Stimulated activated naive B cell treated with anti-CD40 and anti-IgM and Interleukin-4, amounts not matched to agents 10 μg/mL and 1 μg/mL and 100 μg/mL, for 72 hours (primary cell): ENCODE measurements at regions not wholly inside any gene's neighbourhood (a gene's known extent, or its start where the extent isn't known, plus 50 kb on each side); places are given as distances from the start of the nearest gene placed in this dataset.
A peak's percentile ranks its signal among the peaks of the same experiment; 100 is the strongest.
"Not testable (repeated sequence)": the region's sequence is repeated elsewhere in the genome, so short reads cannot be mapped to it uniquely, and the experiment has no call there.

Experiments used
- ATAC-seq, 2 donors: fragments of 150-1000 bp; cut with Tn5 transposase; replicated peaks; 2 replicates each; pipeline ENCODE4 v1.10.0; 2021; ENCODE audit warnings: moderate library complexity in 1 of 2
- DNase-seq: peaks from one replicate; pipeline ENCODE4 v3.0.0; 2021
- H3K27ac Mint-ChIP-seq: one replicate; pipeline ENCODE4 v1.8.0; 2022; ENCODE audit warnings: mild to moderate bottlenecking, mixed read lengths
- H3K27me3 Mint-ChIP-seq, 2 donors: one replicate each; pipeline ENCODE4 v1.8.0; 2022; ENCODE audit warnings: mixed read lengths in 2 of 2
- H3K36me3 Mint-ChIP-seq, 2 donors: one replicate each; pipeline ENCODE4 v1.8.0; 2022; ENCODE audit warnings: mixed read lengths in 2 of 2, mild to moderate bottlenecking in 1 of 2
- H3K4me1 Mint-ChIP-seq, 2 donors: one replicate each; pipeline ENCODE4 v1.8.0; 2022; ENCODE audit warnings: mixed read lengths in 2 of 2, mild to moderate bottlenecking in 1 of 2
- H3K4me3 Mint-ChIP-seq, 2 donors: one replicate each; pipeline ENCODE4 v1.8.0; 2022; ENCODE audit warnings: mild to moderate bottlenecking in 2 of 2, mixed read lengths in 2 of 2, moderate library complexity in 1 of 2
- H3K9me3 Mint-ChIP-seq, 2 donors: one replicate each; pipeline ENCODE4 v1.8.0; 2022; ENCODE audit warnings: mixed read lengths in 2 of 2, mild to moderate bottlenecking in 1 of 2

DNA sequence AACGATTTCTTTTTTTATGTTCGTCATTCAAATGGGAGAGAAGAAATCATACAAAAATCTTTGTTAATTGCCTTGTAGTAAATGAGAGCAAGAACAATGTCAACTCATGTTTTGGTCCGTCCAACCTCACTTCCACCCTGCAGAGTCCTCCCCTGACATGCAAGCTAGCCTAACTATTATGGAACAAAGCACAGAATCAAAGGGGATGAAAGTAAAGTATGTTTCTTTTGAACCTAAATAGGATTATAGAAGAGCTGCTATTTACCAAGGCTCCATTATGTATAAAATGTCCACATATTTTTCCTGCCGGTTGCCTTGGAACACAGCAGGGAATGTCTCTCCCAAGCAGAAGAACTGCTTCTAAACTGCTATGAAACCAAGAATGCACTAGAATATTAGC, 161.1 kb downstream of the MRPS30 start:
- Mint-ChIP-seq H3K9me3 (peaks cover 2 to 8% of the 10 kb centered on the region in 2 donors), H3K4me3 (no peak overlapping the region), H3K27me3 (no peaks in the 10 kb centered on the region), H3K27ac (no peak overlapping the region), H3K36me3 (no peaks in the 10 kb centered on the region), H3K4me1 (no peaks in the 10 kb centered on the region)
- DNase-seq (no peak), ATAC-seq (no peak)

DNA sequence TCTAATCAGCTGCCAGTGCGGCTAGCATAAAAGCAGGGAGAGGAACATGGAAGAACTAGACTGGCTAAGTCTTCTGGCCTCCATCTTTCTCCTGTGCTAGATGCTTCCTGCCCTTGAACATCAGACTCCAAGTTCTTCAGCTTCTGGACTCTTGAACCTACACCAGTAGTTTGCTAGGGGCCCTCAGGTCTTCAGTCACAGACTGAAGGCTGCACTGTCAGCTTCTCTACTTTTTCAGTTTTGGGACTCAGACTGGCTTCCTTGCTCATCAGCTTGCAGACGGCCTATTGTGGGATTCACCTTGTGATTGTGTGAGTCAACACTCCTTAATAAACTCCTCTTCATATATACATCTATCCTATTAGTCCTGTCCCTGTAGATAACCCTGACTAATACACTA, 162.2 kb downstream of the MRPS30 start:
- not testable (repeated sequence) for H3K27ac Mint-ChIP-seq, DNase-seq, H3K36me3 Mint-ChIP-seq, H3K9me3 Mint-ChIP-seq, H3K27me3 Mint-ChIP-seq, H3K4me3 Mint-ChIP-seq, H3K4me1 Mint-ChIP-seq, ATAC-seq

DNA sequence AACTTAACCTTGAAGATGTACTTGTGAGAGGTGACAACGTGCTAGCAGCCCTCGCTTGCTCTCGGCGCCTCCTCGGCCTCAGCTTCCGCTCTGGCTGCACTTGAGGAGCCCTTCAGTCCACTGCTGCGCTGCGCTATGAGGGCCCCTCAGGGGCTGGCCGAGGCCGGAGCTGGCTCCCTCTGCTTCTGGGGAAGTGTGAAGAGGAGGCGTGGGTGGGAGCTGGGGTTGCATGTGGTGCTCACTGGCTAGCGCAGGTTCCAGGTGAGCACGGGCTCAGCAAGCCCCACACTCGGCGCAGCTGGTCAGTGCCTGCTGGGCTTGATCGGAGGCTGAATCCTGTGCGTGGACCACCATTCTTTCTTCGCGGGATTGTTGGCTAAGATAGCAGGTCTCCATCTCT, 166.1 kb downstream of the MRPS30 start:
- ATAC-seq (no peak), DNase-seq (no peak)
- H3K4me3 Mint-ChIP-seq: no peak overlapping the region
- no peaks in the 10 kb centered on the region for H3K4me1 Mint-ChIP-seq
- H3K9me3 Mint-ChIP-seq: peaks cover 4 to 9% of the 10 kb centered on the region in 2 donors
- no peaks in the 10 kb centered on the region for H3K27me3 Mint-ChIP-seq
- H3K27ac Mint-ChIP-seq: no peak overlapping the region
- no peaks in the 10 kb centered on the region for H3K36me3 Mint-ChIP-seq

DNA sequence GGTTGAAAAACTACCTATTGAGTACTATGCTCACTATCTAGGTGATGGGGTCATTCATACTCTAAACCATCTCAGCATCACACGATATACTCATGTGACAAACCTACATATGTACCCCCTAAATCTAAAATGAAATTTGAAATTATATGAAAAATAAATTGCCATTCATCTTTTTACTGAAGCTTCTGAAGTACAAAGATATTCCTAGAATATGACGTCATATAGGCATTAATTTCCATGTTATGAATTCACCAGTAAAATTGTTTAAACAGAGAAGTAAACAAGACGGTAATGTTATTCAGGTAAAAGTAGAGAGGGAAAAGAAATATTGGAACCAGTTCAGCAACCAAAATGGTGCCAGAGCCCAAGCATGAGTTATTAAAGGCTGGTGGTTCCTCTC, 173.0 kb downstream of the MRPS30 start:
- no peak overlapping the region for H3K27ac Mint-ChIP-seq
- DNase-seq (no peak), ATAC-seq (no peak)
- H3K4me1 Mint-ChIP-seq: no peaks in the 10 kb centered on the region
- no peak overlapping the region for H3K4me3 Mint-ChIP-seq
- H3K27me3 Mint-ChIP-seq: no peaks in the 10 kb centered on the region
- H3K9me3 Mint-ChIP-seq: peaks cover 31 to 39% of the 10 kb centered on the region in 2 donors
- no peaks in the 10 kb centered on the region for H3K36me3 Mint-ChIP-seq

DNA sequence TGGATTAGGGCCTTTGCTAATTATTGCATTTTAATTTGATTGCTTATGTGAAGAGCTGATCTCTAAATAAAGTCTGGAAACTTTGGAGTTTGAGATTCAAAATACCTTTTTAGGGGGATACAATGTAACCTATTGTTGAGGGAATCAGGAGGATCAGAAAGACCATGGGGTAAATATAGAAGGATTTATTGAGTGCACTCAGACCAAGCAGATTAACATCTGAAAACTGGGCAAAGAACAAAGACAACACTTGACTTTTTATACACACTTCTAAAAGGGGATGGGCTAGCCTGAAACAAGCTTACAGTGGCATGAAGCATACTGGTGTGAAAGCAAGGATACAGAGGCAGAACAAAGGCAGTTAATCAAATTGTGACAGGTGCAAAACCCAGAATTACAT, 174.3 kb downstream of the MRPS30 start:
- H3K9me3 Mint-ChIP-seq: peaks cover 31 to 39% of the 10 kb centered on the region in 2 donors
- no peak overlapping the region for H3K4me3 Mint-ChIP-seq
- H3K27ac Mint-ChIP-seq: no peak overlapping the region
- H3K27me3 Mint-ChIP-seq: no peaks in the 10 kb centered on the region
- no peaks in the 10 kb centered on the region for H3K36me3 Mint-ChIP-seq
- no peaks in the 10 kb centered on the region for H3K4me1 Mint-ChIP-seq
- ATAC-seq (no peak), DNase-seq (no peak)

DNA sequence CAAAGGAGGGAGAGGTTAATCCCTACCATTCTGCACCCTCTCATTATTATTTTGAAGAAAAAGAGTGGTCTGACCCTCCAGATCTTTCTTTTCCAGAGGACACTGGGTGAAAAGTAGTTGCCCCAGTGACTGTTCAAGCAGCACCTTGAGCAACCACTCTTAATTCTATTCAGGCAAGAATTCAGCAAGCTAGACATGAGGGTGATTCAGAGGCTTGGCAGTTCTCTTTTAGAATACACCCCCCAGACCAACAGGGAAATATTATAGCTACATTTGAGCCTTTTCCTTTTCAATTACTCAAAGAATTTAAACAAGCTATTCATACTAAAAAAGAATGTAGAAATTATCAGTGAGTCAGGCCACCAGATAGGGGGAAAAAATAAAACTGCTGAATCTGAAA, 178.3 kb downstream of the MRPS30 start:
- ATAC-seq (no peak), DNase-seq (no peak)
- no peak overlapping the region for H3K4me3 Mint-ChIP-seq
- no peak overlapping the region for H3K27ac Mint-ChIP-seq
- no peaks in the 10 kb centered on the region for H3K36me3 Mint-ChIP-seq
- peaks cover 27 to 31% of the 10 kb centered on the region in 2 donors for H3K9me3 Mint-ChIP-seq
- no peaks in the 10 kb centered on the region for H3K4me1 Mint-ChIP-seq
- no peaks in the 10 kb centered on the region for H3K27me3 Mint-ChIP-seq

DNA sequence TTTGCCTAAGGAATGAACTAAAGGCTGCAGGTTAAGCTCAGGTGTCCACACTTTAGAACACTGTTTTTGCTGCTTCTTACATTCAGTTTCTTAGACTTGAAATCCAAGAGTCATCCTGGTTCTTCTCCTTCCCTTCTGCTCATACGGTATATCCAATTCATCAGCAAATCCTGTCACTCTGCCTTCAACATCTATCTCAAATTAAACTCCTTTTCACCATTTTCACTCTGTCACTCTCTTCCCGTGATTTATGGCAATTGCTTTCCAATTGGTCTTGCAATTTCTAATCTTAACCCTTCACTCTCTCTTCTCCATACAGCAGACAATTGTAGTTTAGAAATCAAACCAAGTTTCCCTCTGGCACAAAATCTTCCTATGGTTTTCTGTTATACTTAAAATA, 182.9 kb downstream of the MRPS30 start:
- H3K9me3 Mint-ChIP-seq: peaks cover 7 to 10% of the 10 kb centered on the region in 2 donors
- no peaks in the 10 kb centered on the region for H3K27me3 Mint-ChIP-seq
- DNase-seq (no peak), ATAC-seq (no peak)
- no peak overlapping the region for H3K27ac Mint-ChIP-seq
- H3K36me3 Mint-ChIP-seq: no peaks in the 10 kb centered on the region
- no peaks in the 10 kb centered on the region for H3K4me1 Mint-ChIP-seq
- no peak overlapping the region for H3K4me3 Mint-ChIP-seq

DNA sequence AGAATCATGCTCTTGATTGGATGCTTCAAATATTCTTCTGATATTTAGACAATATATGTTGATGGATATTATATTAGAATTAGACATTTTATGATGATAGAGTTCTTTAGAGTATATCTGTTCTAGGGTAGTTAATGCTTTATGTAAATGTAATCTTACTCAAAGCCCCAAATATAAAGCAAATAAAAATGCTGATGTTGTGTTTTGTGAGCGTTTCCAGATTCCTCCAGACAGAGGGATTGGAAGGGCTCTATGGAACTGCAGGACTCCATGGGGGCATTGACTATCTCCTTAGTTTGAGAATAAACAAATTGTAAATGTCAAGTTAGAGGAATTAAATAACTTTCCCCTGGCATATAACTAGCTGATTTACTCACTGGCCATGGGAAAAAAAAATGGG, 184.5 kb downstream of the MRPS30 start:
- ATAC-seq (no peak), DNase-seq (no peak)
- H3K27ac Mint-ChIP-seq: no peak overlapping the region
- H3K4me1 Mint-ChIP-seq: no peaks in the 10 kb centered on the region
- no peaks in the 10 kb centered on the region for H3K27me3 Mint-ChIP-seq
- H3K4me3 Mint-ChIP-seq: no peak overlapping the region
- peaks cover 7 to 10% of the 10 kb centered on the region in 2 donors for H3K9me3 Mint-ChIP-seq
- H3K36me3 Mint-ChIP-seq: no peaks in the 10 kb centered on the region

DNA sequence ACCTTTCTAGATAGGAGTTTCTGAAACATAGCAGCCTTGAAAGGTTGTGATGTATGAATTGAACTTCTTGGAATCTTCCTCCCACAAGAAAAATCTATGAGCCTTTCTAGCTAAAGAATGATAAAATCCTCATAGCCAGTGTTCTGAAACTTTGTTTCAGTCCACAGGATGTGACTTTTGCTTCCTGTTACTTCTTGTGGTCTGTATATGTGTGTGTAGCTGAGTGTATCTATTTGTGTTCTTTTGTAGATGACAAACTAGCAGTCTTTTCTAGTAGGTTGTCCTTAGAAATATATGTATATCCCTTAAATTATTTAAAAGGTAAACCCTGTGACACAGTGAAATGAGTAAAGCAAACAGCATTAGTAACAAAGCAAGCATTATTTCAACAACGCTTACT, 188.8 kb downstream of the MRPS30 start:
- H3K36me3 Mint-ChIP-seq: no peaks in the 10 kb centered on the region
- no peak overlapping the region for H3K4me3 Mint-ChIP-seq
- DNase-seq: no peak
- H3K27ac Mint-ChIP-seq: no peak overlapping the region
- H3K9me3 Mint-ChIP-seq: peaks cover 0 to 2% of the 10 kb centered on the region in 2 donors
- no peaks in the 10 kb centered on the region for H3K27me3 Mint-ChIP-seq
- H3K4me1 Mint-ChIP-seq: no peaks in the 10 kb centered on the region
- ATAC-seq: no peak

DNA sequence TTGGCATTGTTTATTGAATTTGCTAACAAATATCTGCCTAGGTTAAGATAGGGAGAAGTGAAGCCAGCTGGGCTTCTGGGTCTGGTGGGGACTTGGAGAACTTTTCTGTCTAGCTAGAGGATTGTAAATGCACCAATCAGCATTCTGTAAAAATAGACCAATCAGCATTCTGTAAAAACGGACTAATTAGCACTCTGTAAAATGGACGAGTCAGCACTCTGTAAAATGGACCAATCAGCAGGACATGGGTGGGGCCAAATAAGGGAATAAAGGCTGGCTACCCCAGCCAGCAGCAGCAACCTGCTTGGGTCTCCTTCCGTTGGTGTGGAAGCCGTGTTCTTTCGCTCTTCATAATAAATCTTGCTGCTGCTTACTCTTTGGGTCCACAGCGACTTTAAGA, 198.4 kb downstream of the MRPS30 start:
- not testable (repeated sequence) for H3K27ac Mint-ChIP-seq, ATAC-seq, DNase-seq, H3K27me3 Mint-ChIP-seq, H3K9me3 Mint-ChIP-seq, H3K4me1 Mint-ChIP-seq, H3K36me3 Mint-ChIP-seq, H3K4me3 Mint-ChIP-seq

DNA sequence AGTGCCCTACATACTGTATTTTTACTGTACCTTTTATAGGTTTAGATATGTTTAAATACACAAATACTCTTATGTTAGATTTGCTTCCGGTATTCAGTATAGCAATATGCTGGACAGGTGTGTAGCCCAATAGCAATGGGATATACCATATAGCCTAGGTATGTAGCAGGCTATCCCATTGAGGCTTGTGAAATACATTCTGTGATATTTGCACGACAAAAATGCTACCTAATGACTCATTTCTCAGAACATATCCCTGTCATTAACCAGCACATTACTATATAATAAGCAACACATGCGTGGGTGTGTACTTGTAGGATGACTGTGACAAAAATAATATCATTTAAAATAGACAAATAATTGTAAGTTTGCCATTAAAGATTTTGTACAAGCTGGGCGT, 208.8 kb downstream of the MRPS30 start:
- H3K9me3 Mint-ChIP-seq: peaks cover 0 to 1% of the 10 kb centered on the region in 2 donors
- DNase-seq: no peak
- H3K27ac Mint-ChIP-seq: no peak overlapping the region
- H3K36me3 Mint-ChIP-seq: no peaks in the 10 kb centered on the region
- no peak overlapping the region for H3K4me3 Mint-ChIP-seq
- no peaks in the 10 kb centered on the region for H3K27me3 Mint-ChIP-seq
- no peak for ATAC-seq
- H3K4me1 Mint-ChIP-seq: no peaks in the 10 kb centered on the region

DNA sequence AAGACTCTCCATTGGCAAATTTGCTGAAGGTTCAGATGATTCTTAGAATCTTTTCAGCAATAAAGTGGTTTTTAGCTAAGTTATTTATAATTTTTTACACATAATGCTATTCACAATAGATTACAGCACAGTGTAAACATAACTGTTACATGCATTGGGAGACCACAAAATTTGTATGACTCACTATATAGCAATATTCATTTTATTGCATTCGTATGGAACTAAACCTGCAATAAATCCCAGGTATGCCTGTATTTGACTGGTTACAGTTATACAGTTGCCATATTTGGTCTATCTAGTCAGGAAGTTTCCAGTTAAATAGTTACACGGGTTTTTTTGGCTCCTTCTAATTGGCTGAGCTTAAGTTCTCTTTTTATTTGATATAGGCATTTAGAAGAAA, 220.8 kb downstream of the MRPS30 start:
- Mint-ChIP-seq H3K36me3 (no peaks in the 10 kb centered on the region), H3K4me3 (no peak overlapping the region), H3K9me3 (peaks cover 3 to 5% of the 10 kb centered on the region in 2 donors), H3K27ac (no peak overlapping the region), H3K27me3 (no peaks in the 10 kb centered on the region), H3K4me1 (no peaks in the 10 kb centered on the region)
- no peak for DNase-seq
- no peak for ATAC-seq

DNA sequence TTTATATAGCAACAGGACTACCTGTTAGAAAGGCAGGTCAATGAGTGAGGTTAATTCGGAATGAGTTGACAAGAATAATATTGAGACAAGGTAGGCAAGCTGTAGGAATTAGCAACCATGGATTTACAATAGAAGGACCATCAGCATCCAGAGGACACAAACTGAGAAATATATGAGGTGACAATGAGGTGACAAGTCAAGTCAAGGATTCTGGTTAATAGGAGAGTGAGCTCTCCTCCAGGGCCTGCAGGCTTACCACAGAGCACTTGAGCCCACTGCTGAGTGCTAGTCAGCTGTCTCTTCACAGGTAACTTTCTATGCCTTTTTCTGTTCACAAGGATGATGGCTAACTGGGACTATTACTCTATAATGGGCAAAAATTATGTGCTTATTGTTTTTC, 227.2 kb downstream of the MRPS30 start:
- H3K4me1 Mint-ChIP-seq: no peaks in the 10 kb centered on the region
- ATAC-seq (no peak), DNase-seq (no peak)
- no peaks in the 10 kb centered on the region for H3K27me3 Mint-ChIP-seq
- peaks cover 0 to 1% of the 10 kb centered on the region in 2 donors for H3K9me3 Mint-ChIP-seq
- H3K36me3 Mint-ChIP-seq: no peaks in the 10 kb centered on the region
- no peak overlapping the region for H3K27ac Mint-ChIP-seq
- no peak overlapping the region for H3K4me3 Mint-ChIP-seq

DNA sequence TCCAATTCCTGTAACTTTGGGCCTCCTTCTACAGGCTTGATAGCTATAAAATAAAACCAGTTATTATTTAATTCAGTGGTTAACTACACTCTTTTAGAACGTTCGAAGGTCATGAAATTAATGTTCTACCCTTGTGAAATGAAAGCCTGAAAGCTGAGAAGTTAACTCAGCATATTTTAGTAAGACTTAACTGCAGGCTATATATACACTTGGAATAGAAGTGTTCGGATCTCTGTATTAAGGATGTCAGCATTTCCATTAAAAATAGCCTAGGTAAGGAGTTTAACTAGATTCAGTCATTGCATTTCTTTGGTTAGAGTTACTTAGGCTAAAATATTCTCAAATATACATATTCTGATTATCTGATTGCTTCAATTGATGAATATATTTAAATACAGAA, 229.2 kb downstream of the MRPS30 start:
- Mint-ChIP-seq H3K9me3 (peaks cover 0 to 1% of the 10 kb centered on the region in 2 donors), H3K27me3 (no peaks in the 10 kb centered on the region), H3K36me3 (no peaks in the 10 kb centered on the region), H3K4me3 (no peak overlapping the region), H3K27ac (no peak overlapping the region), H3K4me1 (no peaks in the 10 kb centered on the region)
- no peak for DNase-seq
- ATAC-seq: no peak

DNA sequence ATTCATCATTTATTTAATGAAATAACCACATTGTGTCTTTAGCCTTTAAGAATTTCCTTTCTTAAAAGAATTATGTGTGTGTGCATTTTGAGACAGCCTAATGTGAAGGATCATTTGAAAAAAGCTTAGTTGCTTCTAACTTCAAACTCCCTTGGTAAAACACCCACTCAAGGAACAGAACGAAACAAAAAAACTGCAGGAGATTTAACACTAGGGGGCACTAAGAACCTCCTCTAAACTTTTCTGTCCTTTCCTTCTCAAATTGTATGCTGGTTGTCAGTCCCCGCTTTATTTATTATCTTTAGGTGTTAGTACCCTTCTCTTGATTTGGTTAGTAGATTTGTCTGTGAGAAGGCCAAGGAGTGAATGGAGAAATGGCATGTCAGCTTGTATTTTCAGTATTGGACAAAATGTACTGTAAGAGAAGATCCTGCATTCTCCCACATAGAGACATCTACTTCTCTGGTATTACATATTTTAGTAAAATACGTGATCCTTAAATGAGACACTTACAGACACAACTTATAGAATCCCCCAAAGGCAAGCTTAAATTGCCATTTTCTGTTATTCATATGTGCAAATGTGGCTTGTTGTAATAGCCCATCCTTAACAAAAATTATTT, 229.7 kb downstream of the MRPS30 start:
- Mint-ChIP-seq H3K4me3 (no peak overlapping the region), H3K36me3 (no peaks in the 10 kb centered on the region), H3K4me1 (no peaks in the 10 kb centered on the region), H3K27ac (no peak overlapping the region), H3K9me3 (peaks cover 0 to 1% of the 10 kb centered on the region in 2 donors), H3K27me3 (no peaks in the 10 kb centered on the region)
- DNase-seq: no peak
- peak in 1 of 2 donors; percentile 46 for ATAC-seq

DNA sequence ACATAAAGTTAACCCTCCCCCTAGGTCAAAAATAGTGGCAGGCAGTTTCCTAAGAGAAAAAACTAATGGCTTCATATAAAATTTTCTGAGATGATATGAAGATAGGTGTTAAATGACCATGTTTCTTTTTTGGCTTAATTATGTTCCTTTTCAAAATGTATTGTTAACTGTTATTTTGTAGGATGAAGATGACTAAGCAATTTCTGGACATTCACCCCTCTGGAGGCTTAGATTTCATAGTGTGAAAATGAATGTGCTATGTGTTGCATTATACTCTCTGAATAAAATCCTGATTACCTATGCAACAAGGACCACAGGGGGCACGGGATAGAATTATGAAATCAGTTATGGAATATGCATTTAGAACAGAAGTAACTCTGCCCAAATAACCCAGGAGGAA, 233.5 kb downstream of the MRPS30 start:
- H3K36me3 Mint-ChIP-seq: no peaks in the 10 kb centered on the region
- H3K9me3 Mint-ChIP-seq: peaks cover 0 to 1% of the 10 kb centered on the region in 2 donors
- ATAC-seq: no peak
- no peak for DNase-seq
- no peak overlapping the region for H3K4me3 Mint-ChIP-seq
- H3K4me1 Mint-ChIP-seq: no peaks in the 10 kb centered on the region
- no peak overlapping the region for H3K27ac Mint-ChIP-seq
- H3K27me3 Mint-ChIP-seq: no peaks in the 10 kb centered on the region
